ENCODE measurements at regions not wholly inside any gene's neighbourhood (a gene's known extent, or its start where the extent isn't known, plus 50 kb on each side); places are given as distances from the start of the nearest gene placed in this dataset.
"Not testable (repeated sequence)": the region's sequence is repeated elsewhere in the genome, so short reads cannot be mapped to it uniquely, and the experiment has no call there.

- TF ChIP-seq CTCF (conservative IDR thresholded peaks at IDR 0.05; ENCODE audit: low read length); EZH2phosphoT487 (IDR thresholded peaks at IDR 0.05; ENCODE audit: borderline replicate concordance): not testable (repeated sequence)
Observed at GRCh38 chr9:65414249-65414648, 129.2 kb upstream of the FOXD4L5 start.
